ENCODE measurements at regions not wholly inside any gene's neighbourhood (a gene's known extent, or its start where the extent isn't known, plus 50 kb on each side); places are given as distances from the start of the nearest gene placed in this dataset.

DNA sequence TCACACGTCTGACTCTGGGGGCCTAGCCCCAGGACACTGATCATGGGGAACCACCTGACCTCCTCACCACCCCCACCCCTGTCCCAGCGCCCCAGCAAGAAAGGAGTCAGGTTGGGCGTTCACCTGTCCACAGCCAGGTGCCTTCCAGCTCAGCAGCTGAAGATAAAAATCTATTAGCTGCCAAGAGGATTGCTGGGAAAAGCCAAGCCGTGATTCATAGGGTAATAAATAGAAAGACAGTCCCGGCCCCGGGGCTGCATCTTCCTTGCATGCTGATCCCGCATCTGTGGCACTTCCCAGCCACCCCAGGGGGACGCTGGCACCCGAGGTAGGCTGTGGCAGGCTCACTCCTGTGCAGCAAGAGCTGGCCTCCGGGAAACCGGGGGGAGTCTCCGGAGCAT lies 70.2 kb upstream of the NCOR2 start:
- Histone ChIP-seq H2AK9ac (replicated peaks; ENCODE audit: low read depth, low read length, poor library complexity) (no peak overlapping the region), H3K36me3 (ENCODE audit: control insufficient read depth, insufficient read depth, low read length) (no peaks in the 10 kb centered on the region), H2BK120ac (ENCODE audit: low read depth, low read length) (no peak overlapping the region), H4K91ac (ENCODE audit: insufficient read depth, low read depth, low read length) (no peak overlapping the region), H3K23ac (ENCODE audit: low read depth, low read length) (no peak overlapping the region), H3K9me1 (ENCODE audit: insufficient read depth, low read length) (peaks cover 6% of the 10 kb centered on the region; the same call in 1 of the 2 replicates), H2BK5ac (ENCODE audit: low read depth, low read length, poor library complexity, severe bottlenecking) (no peak overlapping the region), H2BK20ac (ENCODE audit: low read depth, low read length) (no peak overlapping the region), H2BK15ac (ENCODE audit: low read depth, low read length) (no peak overlapping the region), H3K4me1 (ENCODE audit: control insufficient read depth, insufficient read depth, low read length) (peaks cover 13% of the 10 kb centered on the region), H4K20me1 (ENCODE audit: insufficient read depth, low read length) (no peaks in the 10 kb centered on the region), H2AFZ (replicated peaks; ENCODE audit: low read length, poor library complexity) (no peak overlapping the region), H3K18ac (ENCODE audit: low read depth, low read length) (no peak overlapping the region), H3K79me1 (ENCODE audit: low read depth in 1 of 2, low read length in 2 of 2) (no peaks in the 10 kb centered on the region), H3K4ac (ENCODE audit: low read depth, low read length) (no peak overlapping the region), H3K27me3 (ENCODE audit: control insufficient read depth, insufficient read depth, low read length) (no peaks in the 10 kb centered on the region), H3K4me3 (ENCODE audit: insufficient read depth, low read depth, low read length) (no peak overlapping the region), H4K8ac (ENCODE audit: low read depth in 2 of 2, low read length in 2 of 2) (no peak overlapping the region), H3K9me3 (ENCODE audit: control insufficient read depth, insufficient read depth, low read length) (peaks cover 17% of the 10 kb centered on the region; the same call in 1 of the 2 replicates), H3K27ac (ENCODE audit: insufficient read depth, low read length) (no peak overlapping the region), H2AK5ac (ENCODE audit: low read depth, low read length) (no peak overlapping the region), H3K14ac (replicated peaks; ENCODE audit: low read depth, low read length) (no peak overlapping the region), H3K4me2 (ENCODE audit: low read depth, low read length) (no peak overlapping the region), H3K56ac (ENCODE audit: extremely low read depth, insufficient read depth, low read length) (no peak overlapping the region), H3K9ac (ENCODE audit: low read depth, low read length) (no peak overlapping the region), H4K5ac (ENCODE audit: low read depth, low read length) (no peak overlapping the region)
- CTCF ChIA-PET: no interaction called here
- dilution Hi-C loops (cut with HindIII; ENCODE audit: low sequenced_read_pairs, unreplicated experiment) (no loop called here), in situ Hi-C loops (cut with MboI; ENCODE audit: low sequenced_read_pairs) (no loop called here), intact Hi-C loops (cut with micrococcal nuclease) (no loop called here)
- DNase-seq (no peak), ATAC-seq (ENCODE audit: low read depth) (no peak)
- WGBS, 2 experiments (ENCODE audit: extremely low coverage in 2 of 2, insufficient read length in 1 of 2): 77% methylated on average over 4 of the region's 12 CpGs; no CpG with 5 or more reads in 1 of the 2 experiments
- POLR2A ChIA-PET (ENCODE audit: unreplicated experiment): no interaction called here
- TF ChIP-seq CHD1 (IDR thresholded peaks at IDR 0.05; ENCODE audit: low read depth, low read length) (no peak), MXI1 (IDR thresholded peaks at IDR 0.05; ENCODE audit: borderline replicate concordance, low read depth, low read length) (no peak), CEBPB (IDR thresholded peaks at IDR 0.05; ENCODE audit: low read depth, low read length) (no peak), ELK1 (IDR thresholded peaks at IDR 0.05; ENCODE audit: borderline replicate concordance, low read depth, low read length) (no peak)
- BruUV-seq (replicated peaks): no TSS peak

All from IMR-90 (cell line).